Stromal cell of bone marrow (primary cell): ENCODE measurements at regions not wholly inside any gene's neighbourhood (a gene's known extent, or its start where the extent isn't known, plus 50 kb on each side); places are given as distances from the start of the nearest gene placed in this dataset.
"Not testable (repeated sequence)": the region's sequence is repeated elsewhere in the genome, so short reads cannot be mapped to it uniquely, and the experiment has no call there.

Experiments
- DNase-seq: peaks from one replicate; pipeline ENCODE4 v3.0.0-alpha.2; 2012; ENCODE audit warnings: low read depth

- no peak for DNase-seq
Observed at GRCh38 chr13:28573595-28574373, 78.9 kb upstream of the FLT1 start.

GRCh38 chr13:28572871-28573270 lies 77.9 kb upstream of the FLT1 start:
- DNase-seq = no peak

GRCh38 chr13:28570356-28570755 lies 75.4 kb upstream of the FLT1 start:
- DNase-seq = not testable (repeated sequence)

- DNase-seq = no peak
Observed at GRCh38 chr13:28569886-28570285, 75.0 kb upstream of the FLT1 start.

- DNase-seq = no peak
Observed at GRCh38 chr13:28568286-28568685, 73.4 kb upstream of the FLT1 start.

- DNase-seq = no peak
Observed at GRCh38 chr13:28566891-28567290, 72.0 kb upstream of the FLT1 start.

GRCh38 chr13:28566283-28566682 lies 71.4 kb upstream of the FLT1 start:
- no peak for DNase-seq

GRCh38 chr13:28564030-28564429 lies 69.1 kb upstream of the FLT1 start:
- no peak for DNase-seq

- no peak for DNase-seq
Observed at GRCh38 chr13:28563609-28564008, 68.7 kb upstream of the FLT1 start.

- no peak for DNase-seq
Observed at GRCh38 chr13:28560612-28561011, 65.7 kb upstream of the FLT1 start.

- DNase-seq = no peak
Observed at GRCh38 chr13:28559636-28560259, 64.8 kb upstream of the FLT1 start.

GRCh38 chr13:28558567-28558966 lies 63.6 kb upstream of the FLT1 start:
- no peak for DNase-seq

- peak; percentile 75 for DNase-seq
Observed at GRCh38 chr13:28557725-28558520, 63.0 kb upstream of the FLT1 start.

- no peak for DNase-seq
Observed at GRCh38 chr13:28555096-28555495, 60.2 kb upstream of the FLT1 start.

GRCh38 chr13:28553971-28554370 lies 59.0 kb upstream of the FLT1 start:
- DNase-seq = no peak

GRCh38 chr13:28552288-28552687 lies 57.4 kb upstream of the FLT1 start:
- no peak for DNase-seq

GRCh38 chr13:28551498-28551895 lies 56.6 kb upstream of the FLT1 start:
- no peak for DNase-seq

- no peak for DNase-seq
Observed at GRCh38 chr13:28550721-28551497, 56.0 kb upstream of the FLT1 start.

- DNase-seq = no peak
Observed at GRCh38 chr13:28550091-28550490, 55.2 kb upstream of the FLT1 start.

- no peak for DNase-seq
Observed at GRCh38 chr13:28548872-28549271, 53.9 kb upstream of the FLT1 start.

GRCh38 chr13:28548468-28548867 lies 53.5 kb upstream of the FLT1 start:
- no peak for DNase-seq
